Trophoblast cell (in vitro differentiated cells and primary cell): ENCODE measurements at regions not wholly inside any gene's neighbourhood (a gene's known extent, or its start where the extent isn't known, plus 50 kb on each side); places are given as distances from the start of the nearest gene placed in this dataset.
A peak's percentile ranks its signal among the peaks of the same experiment; 100 is the strongest.

ENCODE experiments used
- DNase-seq, 2 donors: peaks; one replicate each; pipeline ENCODE4 v3.0.0-alpha.2; 2016
- H2AFZ ChIP-seq: 2 replicates; pipeline ENCODE4 v1.6.1; 2013; ENCODE audit warnings: low read length, moderate library complexity, mild to moderate bottlenecking; ENCODE audit not compliant: insufficient read depth, poor library complexity
- H2AK5ac ChIP-seq: 2 replicates; pipeline ENCODE4 v1.6.1; 2013; ENCODE audit warnings: mild to moderate bottlenecking, low read length
- H2BK120ac ChIP-seq: 2 replicates; pipeline ENCODE4 v1.6.1; 2013; ENCODE audit warnings: low read length, mild to moderate bottlenecking, moderate library complexity; ENCODE audit not compliant: insufficient read depth, poor library complexity
- H2BK12ac ChIP-seq: 2 replicates; pipeline ENCODE4 v1.6.1; 2013; ENCODE audit warnings: mild to moderate bottlenecking, low read length, moderate library complexity
- H2BK5ac ChIP-seq: 2 replicates; pipeline ENCODE4 v1.6.1; 2013; ENCODE audit warnings: low read length, low read depth, moderate library complexity, mild to moderate bottlenecking; ENCODE audit not compliant: poor library complexity
- H3K14ac ChIP-seq: 2 replicates; pipeline ENCODE4 v1.6.1; 2013; ENCODE audit warnings: mild to moderate bottlenecking, low read length
- H3K18ac ChIP-seq: 2 replicates; pipeline ENCODE4 v1.6.1; 2013; ENCODE audit warnings: mild to moderate bottlenecking, low read length
- H3K23ac ChIP-seq: 2 replicates; pipeline ENCODE4 v1.6.1; 2013; ENCODE audit warnings: low read length
- H3K27ac ChIP-seq: 2 replicates; pipeline ENCODE4 v1.5.1; 2013; ENCODE audit warnings: low read depth, mild to moderate bottlenecking, inconsistent platforms, low read length, moderate library complexity
- H3K27me3 ChIP-seq: 2 replicates; pipeline ENCODE4 v1.6.1; 2013; ENCODE audit warnings: inconsistent platforms, mild to moderate bottlenecking, low read length, moderate library complexity; ENCODE audit not compliant: insufficient read depth
- H3K36me3 ChIP-seq, 2 experiments: 1 replicate in 1 of 2; 2 replicates in 1 of 2; pipeline ENCODE4 v1.6.1; 2013; ENCODE audit warnings: low read length in 2 of 2, mild to moderate bottlenecking in 2 of 2, moderate library complexity in 1 of 2; ENCODE audit not compliant: insufficient read depth in 2 of 2, control insufficient read depth in 1 of 2
- H3K4ac ChIP-seq: 2 replicates; pipeline ENCODE4 v1.6.1; 2013; ENCODE audit warnings: low read depth, mild to moderate bottlenecking, low read length, moderate library complexity
- H3K4me1 ChIP-seq, 2 experiments: 1 replicate in 1 of 2; 2 replicates in 1 of 2; pipeline ENCODE4 v1.6.1; 2013; ENCODE audit warnings: low read length in 2 of 2, mild to moderate bottlenecking in 2 of 2, moderate library complexity in 1 of 2; ENCODE audit not compliant: insufficient read depth in 2 of 2, control insufficient read depth in 1 of 2
- H3K4me2 ChIP-seq: 2 replicates; pipeline ENCODE4 v1.6.1; 2013; ENCODE audit warnings: inconsistent platforms, mild to moderate bottlenecking, low read length, moderate library complexity
- H3K4me3 ChIP-seq: 2 replicates; pipeline ENCODE4 v1.5.1; 2013; ENCODE audit warnings: mild to moderate bottlenecking, low read depth, low read length, inconsistent platforms
- H3K79me1 ChIP-seq: one replicate; pipeline ENCODE4 v1.6.1; 2013; ENCODE audit warnings: low read length
- H3K79me2 ChIP-seq: 2 replicates; pipeline ENCODE4 v1.6.1; 2013; ENCODE audit warnings: low read length, mild to moderate bottlenecking; ENCODE audit not compliant: control insufficient read depth, insufficient read depth, poor library complexity
- H3K9ac ChIP-seq: 2 replicates; pipeline ENCODE4 v1.6.1; 2013; ENCODE audit warnings: mild to moderate bottlenecking, low read length
- H3K9me3 ChIP-seq: 2 replicates; pipeline ENCODE4 v1.6.1; 2013; ENCODE audit warnings: low read depth, mild to moderate bottlenecking, control low read depth, inconsistent platforms, low read length; ENCODE audit not compliant: insufficient read depth
- H4K12ac ChIP-seq: 2 replicates; pipeline ENCODE4 v1.6.1; 2013; ENCODE audit warnings: low read depth, mild to moderate bottlenecking, low read length, moderate library complexity
- H4K8ac ChIP-seq: 2 replicates; pipeline ENCODE4 v1.6.1; 2013; ENCODE audit warnings: low read depth, mild to moderate bottlenecking, low read length, moderate library complexity
- H4K91ac ChIP-seq: one replicate; pipeline ENCODE4 v1.6.1; 2013; ENCODE audit warnings: low read depth, mild to moderate bottlenecking, low read length, moderate library complexity
- WGBS: extraction: QIAGEN DNeasy Blood & Tissue Kit; methylation state at CpG from one replicate; pipeline ENCODE4 v1.1.7; 2013; ENCODE audit warnings: missing lambda C conversion rate; ENCODE audit not compliant: insufficient read length, insufficient coverage; ENCODE audit errors: extremely low coverage; 5-methylcytosine and 5-hydroxymethylcytosine counted together

GRCh38 chr18:51998711-51999110, 341.3 kb upstream of the DCC start:
- no peak overlapping the region for H2AK5ac ChIP-seq
- no peak overlapping the region for H2AFZ ChIP-seq
- no peak overlapping the region for H3K27ac ChIP-seq
- no peaks in the 10 kb centered on the region for H3K27me3 ChIP-seq
- DNase-seq = no peak
- no peak overlapping the region for H2BK120ac ChIP-seq
- H3K79me1 ChIP-seq = no peaks in the 10 kb centered on the region
- H4K8ac ChIP-seq = no peak overlapping the region
- no peak overlapping the region for H2BK5ac ChIP-seq
- no peaks in the 10 kb centered on the region for H3K4me1 ChIP-seq
- no peak overlapping the region for H3K4ac ChIP-seq
- no peak overlapping the region for H2BK12ac ChIP-seq
- H3K79me2 ChIP-seq = no peaks in the 10 kb centered on the region
- H3K4me2 ChIP-seq = no peak overlapping the region
- no peak overlapping the region for H3K14ac ChIP-seq
- no peak overlapping the region for H3K4me3 ChIP-seq
- no peak overlapping the region for H4K12ac ChIP-seq
- H3K9me3 ChIP-seq = no peaks in the 10 kb centered on the region
- H4K91ac ChIP-seq = no peak overlapping the region
- H3K9ac ChIP-seq = peak overlapping the region; percentile 26
- no peak overlapping the region for H3K23ac ChIP-seq
- no peak overlapping the region for H3K18ac ChIP-seq
- H3K36me3 ChIP-seq = no peaks in the 10 kb centered on the region
- WGBS = no CpG with 5 or more reads among the region's 3 CpGs

GRCh38 chr18:51999351-51999750, 340.6 kb upstream of the DCC start:
- H3K36me3 ChIP-seq = no peaks in the 10 kb centered on the region
- no peak overlapping the region for H4K91ac ChIP-seq
- H3K4me1 ChIP-seq = no peaks in the 10 kb centered on the region
- H3K18ac ChIP-seq = no peak overlapping the region
- H2AK5ac ChIP-seq = no peak overlapping the region
- H2BK5ac ChIP-seq = no peak overlapping the region
- H2AFZ ChIP-seq = no peak overlapping the region
- no peak overlapping the region for H3K23ac ChIP-seq
- no peak overlapping the region for H3K4me2 ChIP-seq
- no peak overlapping the region for H4K12ac ChIP-seq
- no peak overlapping the region for H3K4me3 ChIP-seq
- no peak overlapping the region for H3K27ac ChIP-seq
- no peak overlapping the region for H2BK120ac ChIP-seq
- no peak for DNase-seq
- no peak overlapping the region for H2BK12ac ChIP-seq
- no peaks in the 10 kb centered on the region for H3K9me3 ChIP-seq
- H3K79me1 ChIP-seq = no peaks in the 10 kb centered on the region
- no peak overlapping the region for H3K4ac ChIP-seq
- WGBS = no CpG with 5 or more reads among the region's 2 CpGs
- no peak overlapping the region for H4K8ac ChIP-seq
- H3K27me3 ChIP-seq = no peaks in the 10 kb centered on the region
- no peak overlapping the region for H3K9ac ChIP-seq
- H3K79me2 ChIP-seq = no peaks in the 10 kb centered on the region
- H3K14ac ChIP-seq = no peak overlapping the region

DNA sequence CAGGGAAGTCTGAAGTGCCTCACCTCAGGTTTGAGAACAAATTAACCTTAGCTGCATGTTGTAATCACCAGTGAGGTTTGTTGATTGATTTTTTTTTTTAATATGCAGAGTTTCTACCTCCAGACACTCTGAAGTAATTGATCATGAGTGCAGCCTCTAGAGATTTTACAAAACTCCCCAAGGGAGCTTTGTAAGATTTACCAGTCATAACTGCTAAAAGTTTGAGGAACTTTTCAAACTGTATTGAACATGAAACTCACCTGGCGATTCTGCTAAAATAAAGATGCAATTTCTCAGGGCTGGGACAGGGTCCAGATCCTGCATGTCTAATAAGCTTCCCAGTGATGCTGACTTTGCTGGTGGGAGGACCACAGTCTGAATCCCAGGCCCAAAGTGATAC, 339.6 kb upstream of the DCC start:
- Histone ChIP-seq H4K12ac (no peak overlapping the region), H2BK120ac (no peak overlapping the region), H3K36me3 (no peaks in the 10 kb centered on the region), H2BK12ac (no peak overlapping the region), H3K4me1 (no peaks in the 10 kb centered on the region), H3K9ac (no peak overlapping the region), H3K27me3 (no peaks in the 10 kb centered on the region), H3K23ac (no peak overlapping the region), H3K4me2 (no peak overlapping the region), H3K79me1 (no peaks in the 10 kb centered on the region), H3K18ac (no peak overlapping the region), H3K14ac (no peak overlapping the region), H2BK5ac (no peak overlapping the region), H3K9me3 (no peaks in the 10 kb centered on the region), H2AFZ (no peak overlapping the region), H4K91ac (no peak overlapping the region), H3K4me3 (no peak overlapping the region), H2AK5ac (no peak overlapping the region), H3K27ac (no peak overlapping the region), H4K8ac (no peak overlapping the region), H3K4ac (no peak overlapping the region), H3K79me2 (no peaks in the 10 kb centered on the region)
- DNase-seq = no peak
- no CpG with 5 or more reads among the region's 1 CpG for WGBS

- no peak for DNase-seq
- Histone ChIP-seq H3K27me3 (no peaks in the 10 kb centered on the region), H3K4me2 (no peak overlapping the region), H3K9ac (no peak overlapping the region), H3K9me3 (no peaks in the 10 kb centered on the region), H2BK12ac (no peak overlapping the region), H4K91ac (no peak overlapping the region), H3K27ac (no peak overlapping the region), H2AFZ (no peak overlapping the region), H3K18ac (no peak overlapping the region), H3K23ac (no peak overlapping the region), H3K36me3 (no peaks in the 10 kb centered on the region), H3K14ac (no peak overlapping the region), H4K8ac (no peak overlapping the region), H2BK120ac (no peak overlapping the region), H3K4me1 (no peaks in the 10 kb centered on the region), H2AK5ac (no peak overlapping the region), H3K79me1 (no peaks in the 10 kb centered on the region), H3K4ac (no peak overlapping the region), H3K79me2 (no peaks in the 10 kb centered on the region), H2BK5ac (no peak overlapping the region), H3K4me3 (no peak overlapping the region), H4K12ac (no peak overlapping the region)
- WGBS = no CpG with 5 or more reads among the region's 1 CpG
These were observed 338.9 kb upstream of the DCC start for GRCh38 chr18:52001106-52001505.
